ENCODE measurements at regions not wholly inside any gene's neighbourhood (a gene's known extent, or its start where the extent isn't known, plus 50 kb on each side); places are given as distances from the start of the nearest gene placed in this dataset.
A peak's percentile ranks its signal among the peaks of the same experiment; 100 is the strongest.

- Histone ChIP-seq H3K4me3 (ENCODE audit: low read length) (no peak overlapping the region), H3K9me3 (ENCODE audit: control insufficient read depth, low read length) (no peaks in the 10 kb centered on the region), H3K27ac (ENCODE audit: low read depth, low read length) (peak overlapping the region; percentile 58), H3K4me1 (ENCODE audit: control insufficient read depth, insufficient read depth, low read length) (no peaks in the 10 kb centered on the region), H3K36me3 (ENCODE audit: control insufficient read depth, insufficient read depth, low read length) (no peaks in the 10 kb centered on the region), H3K9ac (ENCODE audit: extremely low read depth, low read length, poor library complexity, severe bottlenecking) (no peak overlapping the region), H3K27me3 (ENCODE audit: control insufficient read depth, insufficient read depth, low read length, poor library complexity, severe bottlenecking) (no peaks in the 10 kb centered on the region)
- DNase-seq = no peak
- peaks cover 4% of the 10 kb centered on the region for H3K4me1 Mint-ChIP-seq
- no peak overlapping the region for H3K27ac Mint-ChIP-seq
- H3K36me3 Mint-ChIP-seq (ENCODE audit: low read depth) = no peaks in the 10 kb centered on the region
- TF ChIP-seq, protein P1, sequence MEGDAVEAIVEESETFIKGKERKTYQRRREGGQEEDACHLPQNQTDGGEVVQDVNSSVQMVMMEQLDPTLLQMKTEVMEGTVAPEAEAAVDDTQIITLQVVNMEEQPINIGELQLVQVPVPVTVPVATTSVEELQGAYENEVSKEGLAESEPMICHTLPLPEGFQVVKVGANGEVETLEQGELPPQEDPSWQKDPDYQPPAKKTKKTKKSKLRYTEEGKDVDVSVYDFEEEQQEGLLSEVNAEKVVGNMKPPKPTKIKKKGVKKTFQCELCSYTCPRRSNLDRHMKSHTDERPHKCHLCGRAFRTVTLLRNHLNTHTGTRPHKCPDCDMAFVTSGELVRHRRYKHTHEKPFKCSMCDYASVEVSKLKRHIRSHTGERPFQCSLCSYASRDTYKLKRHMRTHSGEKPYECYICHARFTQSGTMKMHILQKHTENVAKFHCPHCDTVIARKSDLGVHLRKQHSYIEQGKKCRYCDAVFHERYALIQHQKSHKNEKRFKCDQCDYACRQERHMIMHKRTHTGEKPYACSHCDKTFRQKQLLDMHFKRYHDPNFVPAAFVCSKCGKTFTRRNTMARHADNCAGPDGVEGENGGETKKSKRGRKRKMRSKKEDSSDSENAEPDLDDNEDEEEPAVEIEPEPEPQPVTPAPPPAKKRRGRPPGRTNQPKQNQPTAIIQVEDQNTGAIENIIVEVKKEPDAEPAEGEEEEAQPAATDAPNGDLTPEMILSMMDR (conservative IDR thresholded peaks at IDR 0.05) = no peak
- peaks cover 3% of the 10 kb centered on the region for H3K9me3 Mint-ChIP-seq
- 71 to 91% methylated on average over 6 of the region's 6 CpGs for WGBS, 2 experiments (ENCODE audit: insufficient coverage in 1 of 2, insufficient read length in 1 of 2)
- no peaks in the 10 kb centered on the region for H3K27me3 Mint-ChIP-seq (ENCODE audit: insufficient read depth)
- H3K4me3 Mint-ChIP-seq = no peak overlapping the region
These were observed 384.7 kb downstream of the EDEM1 start for GRCh38 chr3:5572168-5572567.

DNA sequence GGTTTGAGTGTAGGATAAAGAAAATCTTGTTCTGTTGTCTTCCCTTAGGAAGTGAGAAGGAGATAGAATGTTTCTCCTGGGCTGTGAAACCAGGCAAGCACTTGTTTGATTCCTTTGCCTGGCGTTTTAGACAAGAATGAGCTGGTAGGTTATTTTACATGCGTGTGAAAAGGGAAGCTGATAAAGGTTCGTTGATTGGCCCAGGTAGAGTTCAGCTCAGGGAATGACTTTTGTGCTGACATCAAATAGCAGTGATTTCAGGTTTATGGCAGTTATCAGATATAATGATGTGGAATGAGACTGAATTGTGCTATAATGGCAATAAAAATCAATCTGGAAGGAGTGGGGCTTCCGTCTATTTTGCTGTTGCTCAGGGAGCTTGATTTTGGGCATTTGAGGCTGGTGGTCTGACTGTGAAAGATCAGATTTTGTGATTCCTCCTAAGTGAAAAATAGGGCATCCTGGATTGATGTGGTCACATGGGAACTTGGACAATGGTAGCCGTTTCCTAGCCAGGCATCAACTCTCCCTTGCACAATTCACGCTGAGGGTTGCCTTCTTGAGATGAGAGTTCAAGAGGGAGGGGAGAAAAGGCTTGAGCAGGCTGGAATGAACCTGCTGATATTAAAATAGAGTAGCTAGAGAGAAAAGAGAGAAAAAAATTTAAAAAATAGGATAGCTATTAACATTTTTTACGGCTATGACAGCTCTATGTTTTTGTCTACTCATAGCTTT is 388.9 kb downstream of the EDEM1 start:
- no peak overlapping the region for H3K4me3 ChIP-seq (ENCODE audit: low read length)
- no peaks in the 10 kb centered on the region for H3K27me3 ChIP-seq (ENCODE audit: control insufficient read depth, insufficient read depth, low read length, poor library complexity, severe bottlenecking)
- H3K4me3 Mint-ChIP-seq = no peak overlapping the region
- H3K27me3 Mint-ChIP-seq (ENCODE audit: insufficient read depth) = no peaks in the 10 kb centered on the region
- TF ChIP-seq, protein P1 (conservative IDR thresholded peaks at IDR 0.05) = no peak
- no peaks in the 10 kb centered on the region for H3K9me3 Mint-ChIP-seq
- no peak for DNase-seq
- no peak overlapping the region for H3K27ac Mint-ChIP-seq
- H3K9me3 ChIP-seq (ENCODE audit: control insufficient read depth, low read length) = no peaks in the 10 kb centered on the region
- no peaks in the 10 kb centered on the region for H3K4me1 ChIP-seq (ENCODE audit: control insufficient read depth, insufficient read depth, low read length)
- no peak overlapping the region for H3K27ac ChIP-seq (ENCODE audit: low read depth, low read length)
- H3K9ac ChIP-seq (ENCODE audit: extremely low read depth, low read length, poor library complexity, severe bottlenecking) = no peak overlapping the region
- peaks cover 4% of the 10 kb centered on the region for H3K4me1 Mint-ChIP-seq
- WGBS, 2 experiments (ENCODE audit: insufficient coverage in 1 of 2, insufficient read length in 1 of 2) = 87 to 97% methylated on average over 6 to 7 of the region's 7 CpGs
- H3K36me3 Mint-ChIP-seq (ENCODE audit: low read depth) = no peaks in the 10 kb centered on the region
- no peaks in the 10 kb centered on the region for H3K36me3 ChIP-seq (ENCODE audit: control insufficient read depth, insufficient read depth, low read length)

DNA sequence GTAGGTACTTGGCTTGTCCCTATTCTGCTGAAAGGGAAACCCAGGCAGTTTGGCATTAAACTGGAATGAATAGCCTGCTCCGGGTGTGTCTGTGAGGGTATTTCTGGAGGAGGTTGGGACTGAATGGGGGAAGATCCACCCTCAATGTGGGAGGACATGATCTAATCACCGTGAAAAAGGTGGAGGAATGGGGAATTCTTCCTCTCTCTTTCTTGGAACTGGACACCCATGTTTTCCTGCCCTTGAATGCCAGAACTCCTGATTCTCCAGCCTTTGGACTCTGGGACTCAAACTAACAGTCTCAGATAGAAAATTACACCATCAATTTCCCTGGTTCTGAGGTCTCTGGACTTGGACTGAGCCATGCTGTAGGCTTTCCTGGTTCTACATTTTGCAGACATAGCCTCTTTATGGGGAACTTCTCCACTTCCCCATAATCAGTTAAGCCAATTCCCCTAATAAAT is 391.7 kb downstream of the EDEM1 start:
- no peaks in the 10 kb centered on the region for H3K36me3 ChIP-seq (ENCODE audit: control insufficient read depth, insufficient read depth, low read length)
- H3K27me3 Mint-ChIP-seq (ENCODE audit: insufficient read depth) = no peaks in the 10 kb centered on the region
- no peak overlapping the region for H3K27ac Mint-ChIP-seq
- H3K9me3 ChIP-seq (ENCODE audit: control insufficient read depth, low read length) = no peaks in the 10 kb centered on the region
- H3K4me3 ChIP-seq (ENCODE audit: low read length) = no peak overlapping the region
- 88 to 91% methylated on average over 1 to 2 of the region's 2 CpGs for WGBS, 2 experiments (ENCODE audit: insufficient coverage in 1 of 2, insufficient read length in 1 of 2)
- H3K9me3 Mint-ChIP-seq = no peaks in the 10 kb centered on the region
- H3K9ac ChIP-seq (ENCODE audit: extremely low read depth, low read length, poor library complexity, severe bottlenecking) = no peak overlapping the region
- no peaks in the 10 kb centered on the region for H3K36me3 Mint-ChIP-seq (ENCODE audit: low read depth)
- peaks cover 4% of the 10 kb centered on the region for H3K4me1 Mint-ChIP-seq
- no peak overlapping the region for H3K4me3 Mint-ChIP-seq
- H3K4me1 ChIP-seq (ENCODE audit: control insufficient read depth, insufficient read depth, low read length) = no peaks in the 10 kb centered on the region
- no peaks in the 10 kb centered on the region for H3K27me3 ChIP-seq (ENCODE audit: control insufficient read depth, insufficient read depth, low read length, poor library complexity, severe bottlenecking)
- no peak for DNase-seq
- H3K27ac ChIP-seq (ENCODE audit: low read depth, low read length) = no peak overlapping the region
- TF ChIP-seq, protein P1 (conservative IDR thresholded peaks at IDR 0.05) = no peak

All from endodermal cell (in vitro differentiated cells).